OCI-LY7 (cell line): ENCODE measurements at regions not wholly inside any gene's neighbourhood (a gene's known extent, or its start where the extent isn't known, plus 50 kb on each side); places are given as distances from the start of the nearest gene placed in this dataset.

Experiments used
- EZH2phosphoT487 ChIP-seq: fragments of 200-600 bp; sonication (generic); IDR thresholded peaks from 2 replicates; pipeline ENCODE4 v1.6.1; 2018; ENCODE audit warnings: low read depth, borderline replicate concordance, mild to moderate bottlenecking, mixed run types, antibody characterized with exemption, low read length, moderate library complexity, mixed read lengths
- TF ChIP-seq, protein P1 (sequence below): fragments of 200-600 bp; sonication (generic); conservative IDR thresholded peaks from 2 replicates; pipeline ENCODE4 v1.5.1; 2014; ENCODE audit warnings: mild to moderate bottlenecking, antibody characterized with exemption, low read length, moderate library complexity, mixed read lengths

DNA sequence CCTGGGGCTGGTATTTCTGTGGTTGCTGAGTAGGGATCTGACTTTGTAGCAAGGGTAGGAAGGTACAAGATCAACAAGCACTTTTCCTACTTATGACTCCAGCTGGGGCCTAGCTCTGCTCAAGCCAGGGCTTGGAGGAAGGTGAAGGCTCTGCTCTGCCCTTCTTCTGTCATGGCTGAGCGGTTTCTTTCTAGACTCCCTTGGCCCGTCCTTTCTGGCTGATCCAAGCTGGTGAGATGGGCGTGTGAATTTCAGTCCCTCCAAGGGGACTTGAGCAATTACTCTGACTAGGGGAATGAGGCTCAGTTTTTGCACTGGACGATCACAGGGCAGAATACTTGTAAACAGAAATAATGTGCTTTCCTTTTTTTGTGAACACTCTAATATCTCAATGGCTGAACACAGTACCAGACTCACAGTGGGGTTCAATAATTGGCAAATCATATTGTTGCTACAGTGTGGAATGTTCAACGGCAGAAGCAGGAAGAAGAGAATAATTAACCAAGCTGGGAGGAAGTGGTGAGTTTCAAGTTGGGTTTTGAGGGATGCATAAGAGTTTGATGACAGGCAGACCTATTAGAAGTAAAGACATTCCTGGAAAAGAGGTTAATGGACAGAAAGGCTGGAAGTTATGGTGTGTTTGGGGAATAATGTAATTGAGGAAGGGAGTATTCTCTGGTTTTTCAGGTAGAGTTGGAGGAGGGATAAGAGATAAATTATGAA, 507.6 kb downstream of the MIAT start:
- TF ChIP-seq, protein P1, sequence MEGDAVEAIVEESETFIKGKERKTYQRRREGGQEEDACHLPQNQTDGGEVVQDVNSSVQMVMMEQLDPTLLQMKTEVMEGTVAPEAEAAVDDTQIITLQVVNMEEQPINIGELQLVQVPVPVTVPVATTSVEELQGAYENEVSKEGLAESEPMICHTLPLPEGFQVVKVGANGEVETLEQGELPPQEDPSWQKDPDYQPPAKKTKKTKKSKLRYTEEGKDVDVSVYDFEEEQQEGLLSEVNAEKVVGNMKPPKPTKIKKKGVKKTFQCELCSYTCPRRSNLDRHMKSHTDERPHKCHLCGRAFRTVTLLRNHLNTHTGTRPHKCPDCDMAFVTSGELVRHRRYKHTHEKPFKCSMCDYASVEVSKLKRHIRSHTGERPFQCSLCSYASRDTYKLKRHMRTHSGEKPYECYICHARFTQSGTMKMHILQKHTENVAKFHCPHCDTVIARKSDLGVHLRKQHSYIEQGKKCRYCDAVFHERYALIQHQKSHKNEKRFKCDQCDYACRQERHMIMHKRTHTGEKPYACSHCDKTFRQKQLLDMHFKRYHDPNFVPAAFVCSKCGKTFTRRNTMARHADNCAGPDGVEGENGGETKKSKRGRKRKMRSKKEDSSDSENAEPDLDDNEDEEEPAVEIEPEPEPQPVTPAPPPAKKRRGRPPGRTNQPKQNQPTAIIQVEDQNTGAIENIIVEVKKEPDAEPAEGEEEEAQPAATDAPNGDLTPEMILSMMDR: no peak
- no peak for TF ChIP-seq EZH2phosphoT487
